Liver (tissue), 8 donors: ENCODE measurements at regions not wholly inside any gene's neighbourhood (a gene's known extent, or its start where the extent isn't known, plus 50 kb on each side); places are given as distances from the start of the nearest gene placed in this dataset.

Source experiments
- DNase-seq: peaks from one replicate; pipeline ENCODE4 v3.0.0-alpha.2; 2017; ENCODE audit warnings: low spot score
- H3K27ac ChIP-seq, 2 donors: one replicate each; pipeline ENCODE4 v1.7.0; 2013; ENCODE audit warnings: inconsistent platforms in 2 of 2, low read length in 2 of 2, control low read depth in 1 of 2, low read depth in 1 of 2, mild to moderate bottlenecking in 1 of 2
- H3K27me3 ChIP-seq, 4 donors: one replicate each; pipeline versions ENCODE4 v1.6.1 to v1.7.0; 2013; ENCODE audit warnings: low read length in 3 of 4, inconsistent platforms in 1 of 4, mild to moderate bottlenecking in 1 of 4, moderate library complexity in 1 of 4; ENCODE audit not compliant: control insufficient read depth in 4 of 4, insufficient read depth in 4 of 4
- H3K36me3 ChIP-seq, 4 donors: one replicate each; pipeline versions ENCODE4 v1.6.1 to v1.7.0; 2013; ENCODE audit warnings: low read length in 3 of 4, mild to moderate bottlenecking in 3 of 4, low read depth in 1 of 4, moderate library complexity in 1 of 4; ENCODE audit not compliant: control insufficient read depth in 4 of 4, insufficient read depth in 3 of 4
- H3K4me1 ChIP-seq, 4 donors: one replicate each; pipeline versions ENCODE4 v1.6.1 to v1.7.0; 2013; ENCODE audit warnings: low read length in 3 of 4, mild to moderate bottlenecking in 3 of 4, moderate library complexity in 1 of 4; ENCODE audit not compliant: control insufficient read depth in 4 of 4, insufficient read depth in 4 of 4
- H3K4me3 ChIP-seq, 3 donors: one replicate each; pipeline versions ENCODE4 v1.6.1 to v1.7.0; 2013; ENCODE audit warnings: low read length in 3 of 3, control low read depth in 1 of 3, low read depth in 1 of 3, mild to moderate bottlenecking in 1 of 3
- H3K9ac ChIP-seq, 2 donors: one replicate each; pipeline ENCODE4 v1.7.0; 2013; ENCODE audit warnings: low read length in 2 of 2, mild to moderate bottlenecking in 2 of 2, moderate library complexity in 2 of 2, control low read depth in 1 of 2, low read depth in 1 of 2
- H3K9me3 ChIP-seq, 4 donors: one replicate each; pipeline versions ENCODE4 v1.6.1 to v1.7.0; 2013; ENCODE audit warnings: low read length in 3 of 4; ENCODE audit not compliant: control insufficient read depth in 4 of 4
- EGR1 ChIP-seq, 2 donors: IDR thresholded peaks; 2 replicates each; pipeline ENCODE4 v1.6.1; 2016 to 2018; ENCODE audit warnings: antibody characterized with exemption in 2 of 2, low read depth in 2 of 2
- FOXA1 ChIP-seq: IDR thresholded peaks from 2 replicates; pipeline ENCODE4 v1.6.1; 2016; ENCODE audit warnings: antibody characterized with exemption
- FOXA2 ChIP-seq: IDR thresholded peaks from 2 replicates; pipeline ENCODE4 v1.6.1; 2016; ENCODE audit warnings: antibody characterized with exemption
- GABPA ChIP-seq, 2 donors: IDR thresholded peaks in 1 of 2; conservative IDR thresholded peaks in 1 of 2; 2 replicates each; pipeline ENCODE4 v1.6.1; 2016; ENCODE audit warnings: antibody characterized with exemption in 2 of 2, mild to moderate bottlenecking in 1 of 2, moderate library complexity in 1 of 2
- HNF4A ChIP-seq, 2 donors: conservative IDR thresholded peaks; 2 replicates each; pipeline ENCODE4 v1.6.1; 2016; ENCODE audit warnings: antibody characterized with exemption in 2 of 2, mild to moderate bottlenecking in 2 of 2
- HNF4G ChIP-seq: IDR thresholded peaks from 2 replicates; pipeline ENCODE4 v1.6.1; 2016; ENCODE audit warnings: antibody characterized with exemption
- JUND ChIP-seq, 2 donors: IDR thresholded peaks; 2 replicates each; pipeline ENCODE4 v1.6.1; 2016; ENCODE audit warnings: antibody characterized with exemption in 2 of 2
- RXRA ChIP-seq, 2 donors: IDR thresholded peaks; 2 replicates each; pipeline ENCODE4 v1.6.1; 2017 to 2018; ENCODE audit warnings: antibody characterized with exemption in 2 of 2, mild to moderate bottlenecking in 1 of 2
- SP1 ChIP-seq: IDR thresholded peaks from 2 replicates; pipeline ENCODE4 v1.6.1; 2018; ENCODE audit warnings: antibody characterized with exemption, mild to moderate bottlenecking
- TAF1 ChIP-seq: conservative IDR thresholded peaks from 2 replicates; pipeline ENCODE4 v1.6.1; 2016; ENCODE audit warnings: antibody characterized with exemption, mild to moderate bottlenecking
- YY1 ChIP-seq: IDR thresholded peaks from 2 replicates; pipeline ENCODE4 v1.6.1; 2016; ENCODE audit warnings: antibody characterized with exemption, mild to moderate bottlenecking
- WGBS: extraction: QIAGEN DNeasy Blood & Tissue Kit; methylation state at CpG from one replicate; pipeline ENCODE4 v1.1.7; 2013; 5-methylcytosine and 5-hydroxymethylcytosine counted together
- TF ChIP-seq, protein P1 (sequence below): IDR thresholded peaks from 2 replicates; pipeline ENCODE4 v1.6.1; 2016; ENCODE audit warnings: antibody characterized with exemption
- TF ChIP-seq, protein P2 (sequence below): IDR thresholded peaks from 2 replicates; pipeline ENCODE4 v1.6.1; 2016; ENCODE audit warnings: antibody characterized with exemption
- TF ChIP-seq, protein P3 (sequence below): fragments of 150-350 bp; IDR thresholded peaks from 2 replicates; pipeline ENCODE4 v1.5.1; 2017; ENCODE audit warnings: improper control_type of control experiment, low read depth, low read length; ENCODE audit not compliant: missing input control
- TF ChIP-seq, protein P4 (sequence below): IDR thresholded peaks from 2 replicates; pipeline ENCODE4 v1.6.1; 2016; ENCODE audit warnings: antibody characterized with exemption
- TF ChIP-seq, protein P5 (sequence below): IDR thresholded peaks from 2 replicates; pipeline ENCODE4 v1.6.1; 2016; ENCODE audit warnings: antibody characterized with exemption, mild to moderate bottlenecking
- donor health status: healthy.
- donor health status: healthy.
- donor health status: healthy.
- donor health status: healthy.
- donor health status: healthy.

DNA sequence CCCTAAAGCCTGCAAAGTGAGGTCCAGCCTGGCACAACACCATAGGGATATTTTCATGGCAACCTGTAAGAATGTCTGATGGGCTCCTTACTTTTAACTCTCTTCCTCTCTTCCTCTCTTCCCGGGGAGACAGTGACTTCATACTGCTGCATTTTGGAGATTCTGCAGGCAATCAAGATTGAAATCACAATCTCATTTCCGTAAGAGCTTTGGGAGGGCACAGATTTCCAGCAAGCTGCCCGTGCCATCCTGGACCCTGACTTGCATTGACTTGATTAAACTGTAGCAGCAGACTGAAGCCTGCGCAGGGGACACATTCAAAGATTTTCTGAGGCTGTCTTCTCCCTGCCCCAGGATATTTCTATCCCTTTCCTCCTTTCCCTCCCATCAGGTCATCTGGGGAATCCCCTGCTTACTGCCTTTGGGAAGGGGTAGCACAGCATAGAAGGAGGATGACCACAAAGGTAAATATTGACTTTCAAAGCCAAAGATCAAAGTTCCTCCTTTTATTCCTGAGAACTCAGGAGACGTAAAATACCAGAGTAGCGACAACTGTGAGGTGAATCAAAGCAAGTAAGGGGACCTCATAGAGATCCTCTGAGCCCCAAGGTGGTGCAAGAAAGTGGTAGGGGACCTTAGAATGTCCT lies 504.0 kb upstream of the ARID1B start:
- Histone ChIP-seq H3K4me1 (peaks cover 0 to 3% (median 0%) of the 10 kb centered on the region in 4 donors), H3K9me3 (no peaks in the 10 kb centered on the region), H3K27me3 (no peaks in the 10 kb centered on the region), H3K4me3 (no peak overlapping the region), H3K9ac (no peak overlapping the region), H3K27ac (no peak overlapping the region), H3K36me3 (no peaks in the 10 kb centered on the region)
- 64% methylated on average over 6 of the region's 6 CpGs for WGBS
- DNase-seq, result no peak
- TF ChIP-seq, protein P1, sequence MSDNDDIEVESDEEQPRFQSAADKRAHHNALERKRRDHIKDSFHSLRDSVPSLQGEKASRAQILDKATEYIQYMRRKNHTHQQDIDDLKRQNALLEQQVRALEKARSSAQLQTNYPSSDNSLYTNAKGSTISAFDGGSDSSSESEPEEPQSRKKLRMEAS, result no peak
- no peak for TF ChIP-seq HNF4A (conservative IDR thresholded peaks at IDR 0.05)
- no peak for TF ChIP-seq HNF4G
- TF ChIP-seq FOXA1, result no peak
- no peak for TF ChIP-seq GABPA (IDR thresholded peaks at IDR 0.05 in 1 of 2, conservative IDR thresholded peaks at IDR 0.05 in 1 of 2)
- TF ChIP-seq, protein P2, sequence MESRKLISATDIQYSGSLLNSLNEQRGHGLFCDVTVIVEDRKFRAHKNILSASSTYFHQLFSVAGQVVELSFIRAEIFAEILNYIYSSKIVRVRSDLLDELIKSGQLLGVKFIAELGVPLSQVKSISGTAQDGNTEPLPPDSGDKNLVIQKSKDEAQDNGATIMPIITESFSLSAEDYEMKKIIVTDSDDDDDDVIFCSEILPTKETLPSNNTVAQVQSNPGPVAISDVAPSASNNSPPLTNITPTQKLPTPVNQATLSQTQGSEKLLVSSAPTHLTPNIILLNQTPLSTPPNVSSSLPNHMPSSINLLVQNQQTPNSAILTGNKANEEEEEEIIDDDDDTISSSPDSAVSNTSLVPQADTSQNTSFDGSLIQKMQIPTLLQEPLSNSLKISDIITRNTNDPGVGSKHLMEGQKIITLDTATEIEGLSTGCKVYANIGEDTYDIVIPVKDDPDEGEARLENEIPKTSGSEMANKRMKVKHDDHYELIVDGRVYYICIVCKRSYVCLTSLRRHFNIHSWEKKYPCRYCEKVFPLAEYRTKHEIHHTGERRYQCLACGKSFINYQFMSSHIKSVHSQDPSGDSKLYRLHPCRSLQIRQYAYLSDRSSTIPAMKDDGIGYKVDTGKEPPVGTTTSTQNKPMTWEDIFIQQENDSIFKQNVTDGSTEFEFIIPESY, result no peak
- TF ChIP-seq, protein P3, sequence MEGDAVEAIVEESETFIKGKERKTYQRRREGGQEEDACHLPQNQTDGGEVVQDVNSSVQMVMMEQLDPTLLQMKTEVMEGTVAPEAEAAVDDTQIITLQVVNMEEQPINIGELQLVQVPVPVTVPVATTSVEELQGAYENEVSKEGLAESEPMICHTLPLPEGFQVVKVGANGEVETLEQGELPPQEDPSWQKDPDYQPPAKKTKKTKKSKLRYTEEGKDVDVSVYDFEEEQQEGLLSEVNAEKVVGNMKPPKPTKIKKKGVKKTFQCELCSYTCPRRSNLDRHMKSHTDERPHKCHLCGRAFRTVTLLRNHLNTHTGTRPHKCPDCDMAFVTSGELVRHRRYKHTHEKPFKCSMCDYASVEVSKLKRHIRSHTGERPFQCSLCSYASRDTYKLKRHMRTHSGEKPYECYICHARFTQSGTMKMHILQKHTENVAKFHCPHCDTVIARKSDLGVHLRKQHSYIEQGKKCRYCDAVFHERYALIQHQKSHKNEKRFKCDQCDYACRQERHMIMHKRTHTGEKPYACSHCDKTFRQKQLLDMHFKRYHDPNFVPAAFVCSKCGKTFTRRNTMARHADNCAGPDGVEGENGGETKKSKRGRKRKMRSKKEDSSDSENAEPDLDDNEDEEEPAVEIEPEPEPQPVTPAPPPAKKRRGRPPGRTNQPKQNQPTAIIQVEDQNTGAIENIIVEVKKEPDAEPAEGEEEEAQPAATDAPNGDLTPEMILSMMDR, result no peak
- no peak for TF ChIP-seq EGR1 (IDR thresholded peaks at IDR 0.05; ENCODE audit: low read depth in 2 of 2)
- TF ChIP-seq FOXA2, result no peak
- no peak for TF ChIP-seq RXRA (IDR thresholded peaks at IDR 0.05)
- TF ChIP-seq, protein P4, sequence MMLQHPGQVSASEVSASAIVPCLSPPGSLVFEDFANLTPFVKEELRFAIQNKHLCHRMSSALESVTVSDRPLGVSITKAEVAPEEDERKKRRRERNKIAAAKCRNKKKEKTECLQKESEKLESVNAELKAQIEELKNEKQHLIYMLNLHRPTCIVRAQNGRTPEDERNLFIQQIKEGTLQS, result no peak
- no peak for TF ChIP-seq YY1
- TF ChIP-seq SP1, result no peak
- TF ChIP-seq TAF1, result no peak
- no peak for TF ChIP-seq JUND (IDR thresholded peaks at IDR 0.05)
- TF ChIP-seq, protein P5, sequence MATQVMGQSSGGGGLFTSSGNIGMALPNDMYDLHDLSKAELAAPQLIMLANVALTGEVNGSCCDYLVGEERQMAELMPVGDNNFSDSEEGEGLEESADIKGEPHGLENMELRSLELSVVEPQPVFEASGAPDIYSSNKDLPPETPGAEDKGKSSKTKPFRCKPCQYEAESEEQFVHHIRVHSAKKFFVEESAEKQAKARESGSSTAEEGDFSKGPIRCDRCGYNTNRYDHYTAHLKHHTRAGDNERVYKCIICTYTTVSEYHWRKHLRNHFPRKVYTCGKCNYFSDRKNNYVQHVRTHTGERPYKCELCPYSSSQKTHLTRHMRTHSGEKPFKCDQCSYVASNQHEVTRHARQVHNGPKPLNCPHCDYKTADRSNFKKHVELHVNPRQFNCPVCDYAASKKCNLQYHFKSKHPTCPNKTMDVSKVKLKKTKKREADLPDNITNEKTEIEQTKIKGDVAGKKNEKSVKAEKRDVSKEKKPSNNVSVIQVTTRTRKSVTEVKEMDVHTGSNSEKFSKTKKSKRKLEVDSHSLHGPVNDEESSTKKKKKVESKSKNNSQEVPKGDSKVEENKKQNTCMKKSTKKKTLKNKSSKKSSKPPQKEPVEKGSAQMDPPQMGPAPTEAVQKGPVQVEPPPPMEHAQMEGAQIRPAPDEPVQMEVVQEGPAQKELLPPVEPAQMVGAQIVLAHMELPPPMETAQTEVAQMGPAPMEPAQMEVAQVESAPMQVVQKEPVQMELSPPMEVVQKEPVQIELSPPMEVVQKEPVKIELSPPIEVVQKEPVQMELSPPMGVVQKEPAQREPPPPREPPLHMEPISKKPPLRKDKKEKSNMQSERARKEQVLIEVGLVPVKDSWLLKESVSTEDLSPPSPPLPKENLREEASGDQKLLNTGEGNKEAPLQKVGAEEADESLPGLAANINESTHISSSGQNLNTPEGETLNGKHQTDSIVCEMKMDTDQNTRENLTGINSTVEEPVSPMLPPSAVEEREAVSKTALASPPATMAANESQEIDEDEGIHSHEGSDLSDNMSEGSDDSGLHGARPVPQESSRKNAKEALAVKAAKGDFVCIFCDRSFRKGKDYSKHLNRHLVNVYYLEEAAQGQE, result no peak
